Endothelial cell of umbilical vein (primary cell): ENCODE measurements at regions not wholly inside any gene's neighbourhood (a gene's known extent, or its start where the extent isn't known, plus 50 kb on each side); places are given as distances from the start of the nearest gene placed in this dataset.

ENCODE experiments used
- BruUV-seq: library from RNA; stranded (reverse); fragments of 400-500 nt; replicated peaks from 2 replicates; lab custom pipeline; 2021; lab: Mats Ljungman, UMichigan
- CTCF ChIA-PET: fragments of 300-600, 350-600 bp; sonication (Branson Sonifier 250); formaldehyde crosslinking; loops from one replicate; lab custom pipeline; 2021; ENCODE audit warnings: antibody characterized with exemption, inconsistent platforms; lab: Charles Lee
- POLR2A ChIA-PET: fragments of 300-600, 350-600 bp; sonication (Branson Sonifier 250); formaldehyde crosslinking; loops from one replicate; lab custom pipeline; 2021; ENCODE audit warnings: antibody characterized with exemption, inconsistent platforms; lab: Charles Lee
- DNase-seq: peaks from one replicate; pipeline ENCODE4 v3.0.0-alpha.2; 2011; ENCODE audit warnings: low read depth, low spot score
- FAIRE-seq: peaks from 2 replicates; lab custom pipeline; 2011; peaks lifted over from hg19 to GRCh38; lab: Jason Lieb, UNC
- H2AFZ ChIP-seq: 2 replicates; pipeline ENCODE4 v1.6.0; 2012; ENCODE audit warnings: low read depth, low read length, control low read depth, inconsistent platforms
- H3K27ac ChIP-seq: 2 replicates; pipeline ENCODE4 v1.5.1; 2011; ENCODE audit warnings: low read depth, mild to moderate bottlenecking, control low read depth, low read length, moderate library complexity; ENCODE audit not compliant: insufficient read depth
- H3K27me3 ChIP-seq, 2 experiments: 2 replicates each; pipeline versions ENCODE4 v1.6.0 to v1.6.1; 2011; ENCODE audit warnings: low read length in 2 of 2, mixed read lengths in 1 of 2; ENCODE audit not compliant: control insufficient read depth in 2 of 2, insufficient read depth in 2 of 2
- H3K36me3 ChIP-seq, 2 experiments: 2 replicates in 1 of 2; 3 replicates in 1 of 2; pipeline ENCODE4 v1.5.1; 2011; ENCODE audit warnings: low read length in 2 of 2, mild to moderate bottlenecking in 1 of 2, moderate library complexity in 1 of 2; ENCODE audit not compliant: control insufficient read depth in 2 of 2, insufficient read depth in 2 of 2; ENCODE audit errors: extremely low read depth in 1 of 2
- H3K4me1 ChIP-seq: 3 replicates; pipeline ENCODE4 v1.5.1; 2011; ENCODE audit warnings: mild to moderate bottlenecking, low read length; ENCODE audit not compliant: control insufficient read depth, insufficient read depth; ENCODE audit errors: extremely low read depth
- H3K4me2 ChIP-seq: 2 replicates; pipeline ENCODE4 v1.6.1; 2011; ENCODE audit warnings: low read length, control low read depth, mixed read lengths; ENCODE audit not compliant: insufficient read depth
- H3K4me3 ChIP-seq, 3 experiments: fragments of 200-600 bp in 1 of 3; sonication (generic), shearing (Covaris generic) in 1 of 3; replicated peaks in 1 of 3; 2 replicates each; pipeline ENCODE4 v1.5.1; 2011 to 2016; ENCODE audit warnings: control low read depth in 3 of 3, low read length in 3 of 3, mild to moderate bottlenecking in 2 of 3, inconsistent platforms in 1 of 3, low read depth in 1 of 3, moderate library complexity in 1 of 3; ENCODE audit not compliant: insufficient read depth in 1 of 3
- H3K79me2 ChIP-seq: 2 replicates; pipeline ENCODE4 v1.6.0; 2012; ENCODE audit warnings: low read length, inconsistent platforms; ENCODE audit not compliant: control insufficient read depth, insufficient read depth
- H3K9ac ChIP-seq: replicated peaks from 2 replicates; pipeline ENCODE3; 2011; ENCODE audit warnings: low read length, control low read depth; ENCODE audit not compliant: insufficient read depth; ENCODE audit errors: extremely low read depth
- H3K9me1 ChIP-seq: replicated peaks from 3 replicates; pipeline ENCODE4 v1.6.0; 2011; ENCODE audit warnings: mild to moderate bottlenecking, low read length; ENCODE audit not compliant: control insufficient read depth, insufficient read depth; ENCODE audit errors: extremely low read depth
- H3K9me3 ChIP-seq: replicated peaks from 2 replicates; pipeline ENCODE4 v1.5.1; 2012; ENCODE audit warnings: low read length, inconsistent platforms; ENCODE audit not compliant: control insufficient read depth, insufficient read depth
- H4K20me1 ChIP-seq: replicated peaks from 2 replicates; pipeline ENCODE3; 2011; ENCODE audit warnings: mild to moderate bottlenecking, low read length; ENCODE audit not compliant: control insufficient read depth, insufficient read depth; ENCODE audit errors: extremely low read depth
- CTCF ChIP-seq, 2 donors: IDR thresholded peaks; 1 replicate in 1 of 2; 2 replicates in 1 of 2; pipeline ENCODE4 v1.5.1; 2011; ENCODE audit warnings: low read length in 2 of 2, mild to moderate bottlenecking in 2 of 2, moderate library complexity in 2 of 2, control low read depth in 1 of 2, inconsistent platforms in 1 of 2, low read depth in 1 of 2; ENCODE audit not compliant: insufficient read depth in 1 of 2; ENCODE audit errors: extremely low read depth in 1 of 2
- EZH2 ChIP-seq: IDR thresholded peaks from 2 replicates; pipeline ENCODE4 v1.6.1; 2012; ENCODE audit warnings: borderline replicate concordance, low read depth, mild to moderate bottlenecking, moderate library complexity, low read length, inconsistent platforms; ENCODE audit not compliant: severe bottlenecking
- FOS ChIP-seq: IDR thresholded peaks from 2 replicates; pipeline ENCODE4 v1.6.1; 2011; ENCODE audit warnings: mild to moderate bottlenecking, low read length, moderate library complexity, borderline replicate concordance; ENCODE audit not compliant: insufficient read depth
- GATA2 ChIP-seq: IDR thresholded peaks from 2 replicates; pipeline ENCODE4 v1.7.0; 2011; ENCODE audit warnings: low read depth, mild to moderate bottlenecking, moderate library complexity, mixed read lengths, low read length; ENCODE audit not compliant: insufficient read length, insufficient read depth
- JUN ChIP-seq: IDR thresholded peaks from 2 replicates; pipeline ENCODE4 v1.6.1; 2011; ENCODE audit warnings: borderline replicate concordance, low read depth; ENCODE audit not compliant: insufficient read length, insufficient read depth
- MYC ChIP-seq: IDR thresholded peaks from one replicate; pipeline ENCODE4 v1.6.1; 2011; ENCODE audit warnings: mild to moderate bottlenecking, low read depth, low read length
- POLR2A ChIP-seq: IDR thresholded peaks from 2 replicates; pipeline ENCODE4 v1.6.1; 2012; ENCODE audit warnings: low read depth, mild to moderate bottlenecking, control low read depth, low read length
- POLR2AphosphoS5 ChIP-seq: IDR thresholded peaks from 2 replicates; pipeline ENCODE4 v1.6.1; 2012; ENCODE audit warnings: low read depth, mild to moderate bottlenecking, control low read depth, low read length, moderate library complexity; ENCODE audit not compliant: insufficient read depth
- dilution Hi-C: fragments of 300-500 bp; cut with MboI; formaldehyde crosslinking; loops from one replicate; pipeline ENCODE4 v1.15.0; 2019; ENCODE audit warnings: low sequenced_read_pairs; ENCODE audit not compliant: extremely low pct_ligation_motif_present
- intact Hi-C: fragments of 100-400 bp; cut with micrococcal nuclease; formaldehyde crosslinking; loops from one replicate; pipeline ENCODE4 v1.10.0; 2022
- TF ChIP-seq, protein P1 (sequence below): IDR thresholded peaks from 2 replicates; pipeline ENCODE4 v1.6.1; 2011; ENCODE audit not compliant: insufficient read depth, insufficient read length

DNA sequence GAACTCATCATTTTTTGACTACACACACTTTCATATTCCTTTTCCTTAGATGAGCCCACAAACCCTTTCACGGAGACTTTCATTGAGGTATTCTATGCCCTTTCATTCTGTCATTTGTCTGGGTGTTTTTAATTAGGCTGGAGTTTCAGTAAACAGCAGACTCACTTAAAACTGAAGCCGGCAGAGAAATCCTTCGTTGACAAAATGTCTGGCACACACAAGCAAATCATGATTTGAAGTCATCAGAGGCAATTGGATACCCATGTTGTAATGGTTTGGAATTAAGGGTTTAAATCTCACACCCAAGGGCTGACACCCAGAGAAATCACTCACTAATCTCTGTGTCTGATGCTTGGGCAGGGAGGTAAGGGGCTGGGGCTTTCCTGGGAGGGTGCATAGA is 127.1 kb downstream of the EHF start:
- Histone ChIP-seq H3K79me2 (no peaks in the 10 kb centered on the region), H3K9me1 (no peaks in the 10 kb centered on the region), H3K4me2 (no peak overlapping the region), H3K27ac (no peak overlapping the region), H2AFZ (no peak overlapping the region), H4K20me1 (no peaks in the 10 kb centered on the region), H3K4me1 (no peaks in the 10 kb centered on the region), H3K4me3 (no peak overlapping the region), H3K9ac (no peak overlapping the region), H3K27me3 (peaks cover 2 to 3% of the 10 kb centered on the region in 2 experiments), H3K36me3 (no peaks in the 10 kb centered on the region), H3K9me3 (no peaks in the 10 kb centered on the region)
- no peak for TF ChIP-seq FOS
- TF ChIP-seq GATA2, result no peak
- no peak for TF ChIP-seq JUN
- TF ChIP-seq MYC, result no peak
- TF ChIP-seq EZH2, result no peak
- no peak for TF ChIP-seq POLR2AphosphoS5
- no peak for TF ChIP-seq CTCF (IDR thresholded peaks at IDR 0.05; ENCODE audit: extremely low read depth in 1 of 2, insufficient read depth in 1 of 2, low read depth in 1 of 2, low read length in 2 of 2)
- TF ChIP-seq, protein P1, sequence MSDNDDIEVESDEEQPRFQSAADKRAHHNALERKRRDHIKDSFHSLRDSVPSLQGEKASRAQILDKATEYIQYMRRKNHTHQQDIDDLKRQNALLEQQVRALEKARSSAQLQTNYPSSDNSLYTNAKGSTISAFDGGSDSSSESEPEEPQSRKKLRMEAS, result no peak
- TF ChIP-seq POLR2A, result no peak
- POLR2A ChIA-PET, result no interaction called here
- dilution Hi-C loops (no loop called here), intact Hi-C loops (no loop called here)
- BruUV-seq, result no TSS peak
- no peak for DNase-seq
- CTCF ChIA-PET, result no interaction called here
- no peak for FAIRE-seq
